HUES64 (cell line): ENCODE measurements at regions not wholly inside any gene's neighbourhood (a gene's known extent, or its start where the extent isn't known, plus 50 kb on each side); places are given as distances from the start of the nearest gene placed in this dataset.
"Not testable (repeated sequence)": the region's sequence is repeated elsewhere in the genome, so short reads cannot be mapped to it uniquely, and the experiment has no call there.

Experiments
- H3K27ac ChIP-seq: 2 replicates; pipeline ENCODE4 v1.7.0; 2013; ENCODE audit warnings: low read depth, low read length, inconsistent platforms
- H3K27me3 ChIP-seq: 2 replicates; pipeline ENCODE4 v1.6.1; 2013; ENCODE audit warnings: mild to moderate bottlenecking, low read length; ENCODE audit not compliant: insufficient read depth
- H3K36me3 ChIP-seq: 2 replicates; pipeline ENCODE4 v1.6.1; 2013; ENCODE audit warnings: mild to moderate bottlenecking, low read length; ENCODE audit not compliant: insufficient read depth
- H3K4me1 ChIP-seq: 2 replicates; pipeline ENCODE4 v1.6.1; 2013; ENCODE audit warnings: mild to moderate bottlenecking, low read length, moderate library complexity; ENCODE audit not compliant: insufficient read depth
- H3K4me3 ChIP-seq: 2 replicates; pipeline ENCODE4 v1.5.1; 2013; ENCODE audit warnings: mild to moderate bottlenecking, low read length, moderate library complexity
- H3K9ac ChIP-seq: 2 replicates; pipeline ENCODE4 v1.6.1; 2013; ENCODE audit warnings: mild to moderate bottlenecking, low read depth, low read length
- H3K9me3 ChIP-seq: 2 replicates; pipeline ENCODE4 v1.6.1; 2013; ENCODE audit warnings: low read depth, low read length; ENCODE audit not compliant: insufficient read depth
- WGBS: fragments of 150-250, 120-280 bp; methylation state at CpG from one replicate; pipeline ENCODE4 v1.1.7; 2013; ENCODE audit warnings: missing lambda C conversion rate; 5-methylcytosine and 5-hydroxymethylcytosine counted together

- Histone ChIP-seq H3K4me3 (no peak overlapping the region), H3K9ac (no peak overlapping the region), H3K9me3 (no peaks in the 10 kb centered on the region), H3K27ac (no peak overlapping the region), H3K27me3 (no peaks in the 10 kb centered on the region), H3K36me3 (peaks cover 18% of the 10 kb centered on the region), H3K4me1 (no peaks in the 10 kb centered on the region; the same call in 1 of the 2 replicates)
- WGBS, result 47% methylated on average over 2 of the region's 3 CpGs
Observed at GRCh38 chr3:191919491-191920026, 458.6 kb downstream of the PYDC2 start.

- H3K27ac ChIP-seq, result no peak overlapping the region
- no peaks in the 10 kb centered on the region for H3K36me3 ChIP-seq
Observed at GRCh38 chr3:191922570-191922969, 461.6 kb downstream of the PYDC2 start.

GRCh38 chr3:191927183-191927817, 466.3 kb downstream of the PYDC2 start:
- not testable (repeated sequence) for H3K9me3 ChIP-seq, H3K27me3 ChIP-seq, H3K36me3 ChIP-seq
- H3K4me3 ChIP-seq, result peak overlapping the region; percentile 55
- peaks cover 11% of the 10 kb centered on the region for H3K4me1 ChIP-seq
- WGBS, result 79% methylated on average over 5 of the region's 8 CpGs
- peak overlapping the region; percentile 60 for H3K9ac ChIP-seq
- peak overlapping the region; percentile 91 for H3K27ac ChIP-seq

More at GRCh38 chr3:191922570-191922969, 461.6 kb downstream of the PYDC2 start:
- Histone ChIP-seq H3K9ac (no peak overlapping the region), H3K27me3 (no peaks in the 10 kb centered on the region), H3K4me3 (no peak overlapping the region), H3K9me3 (no peaks in the 10 kb centered on the region), H3K4me1 (peaks cover 8% of the 10 kb centered on the region)
- 94% methylated on average over 5 of the region's 5 CpGs for WGBS

- Histone ChIP-seq H3K27ac (peak overlapping the region; percentile 81), H3K4me1 (peaks cover 11% of the 10 kb centered on the region), H3K9ac (peak overlapping the region; percentile 41; the same call in 1 of the 2 replicates)
- not testable (repeated sequence) for H3K27me3 ChIP-seq, H3K4me3 ChIP-seq, H3K9me3 ChIP-seq, H3K36me3 ChIP-seq
- WGBS, result 72% methylated on average over 6 of the region's 6 CpGs
Observed at GRCh38 chr3:191927998-191928397, 467.0 kb downstream of the PYDC2 start.

GRCh38 chr3:191944835-191945234, 483.9 kb downstream of the PYDC2 start:
- Histone ChIP-seq H3K27me3 (no peaks in the 10 kb centered on the region), H3K4me1 (peaks cover 3% of the 10 kb centered on the region; the same call in 1 of the 2 replicates), H3K9ac (no peak overlapping the region), H3K27ac (no peak overlapping the region), H3K4me3 (no peak overlapping the region), H3K9me3 (no peaks in the 10 kb centered on the region), H3K36me3 (no peaks in the 10 kb centered on the region)
- WGBS, result 98% methylated on average over 3 of the region's 3 CpGs

- no peak overlapping the region for H3K4me3 ChIP-seq
- no peak overlapping the region for H3K9ac ChIP-seq
- no peaks in the 10 kb centered on the region for H3K27me3 ChIP-seq
- WGBS, result 97% methylated on average over 14 of the region's 14 CpGs
- H3K27ac ChIP-seq, result no peak overlapping the region
- no peaks in the 10 kb centered on the region for H3K36me3 ChIP-seq
- H3K4me1 ChIP-seq, result no peaks in the 10 kb centered on the region
- H3K9me3 ChIP-seq, result no peaks in the 10 kb centered on the region
Observed at GRCh38 chr3:191952186-191952585, 491.2 kb downstream of the PYDC2 start.

- H3K9ac ChIP-seq, result no peak overlapping the region
- H3K4me3 ChIP-seq, result no peak overlapping the region
- H3K27ac ChIP-seq, result no peak overlapping the region
- no peaks in the 10 kb centered on the region for H3K9me3 ChIP-seq
- no peaks in the 10 kb centered on the region for H3K4me1 ChIP-seq
- H3K36me3 ChIP-seq, result no peaks in the 10 kb centered on the region
- no peaks in the 10 kb centered on the region for H3K27me3 ChIP-seq
- 92% methylated on average over 21 of the region's 21 CpGs for WGBS
Observed at GRCh38 chr3:191952609-191953008, 491.6 kb downstream of the PYDC2 start.

- 84% methylated on average over 2 of the region's 3 CpGs for WGBS
- peaks cover 52% of the 10 kb centered on the region for H3K4me1 ChIP-seq
- H3K9me3 ChIP-seq, result no peaks in the 10 kb centered on the region
- no peak overlapping the region for H3K9ac ChIP-seq
- peak overlapping the region; percentile 38; the same call in 1 of the 2 replicates for H3K27ac ChIP-seq
- H3K4me3 ChIP-seq, result no peak overlapping the region
- no peaks in the 10 kb centered on the region for H3K36me3 ChIP-seq
- H3K27me3 ChIP-seq, result no peaks in the 10 kb centered on the region
Observed at GRCh38 chr3:191958980-191959671, 498.2 kb downstream of the PYDC2 start.

GRCh38 chr3:191959876-191960413, 499.0 kb downstream of the PYDC2 start:
- Histone ChIP-seq H3K36me3 (no peaks in the 10 kb centered on the region), H3K4me1 (peaks cover 52% of the 10 kb centered on the region), H3K27ac (peak overlapping the region; percentile 25), H3K27me3 (no peaks in the 10 kb centered on the region), H3K4me3 (no peak overlapping the region), H3K9ac (no peak overlapping the region), H3K9me3 (no peaks in the 10 kb centered on the region)
- 64% methylated on average over 2 of the region's 4 CpGs for WGBS

GRCh38 chr3:191961022-191961421, 500.1 kb downstream of the PYDC2 start:
- Histone ChIP-seq H3K4me3 (no peak overlapping the region), H3K9me3 (no peaks in the 10 kb centered on the region), H3K27me3 (no peaks in the 10 kb centered on the region), H3K36me3 (no peaks in the 10 kb centered on the region), H3K27ac (no peak overlapping the region), H3K9ac (no peak overlapping the region), H3K4me1 (peaks cover 52% of the 10 kb centered on the region)
- WGBS, result 92% methylated on average over 5 of the region's 5 CpGs

GRCh38 chr3:191961529-191961928, 500.6 kb downstream of the PYDC2 start:
- Histone ChIP-seq H3K27ac (0 out of 2 replicates have a peak overlapping the region, but pooled peaks have one; percentile 15), H3K4me1 (peaks cover 52% of the 10 kb centered on the region), H3K27me3 (no peaks in the 10 kb centered on the region), H3K4me3 (no peak overlapping the region), H3K9me3 (no peaks in the 10 kb centered on the region), H3K36me3 (no peaks in the 10 kb centered on the region), H3K9ac (no peak overlapping the region)
